ENCODE measurements at regions not wholly inside any gene's neighbourhood (a gene's known extent, or its start where the extent isn't known, plus 50 kb on each side); places are given as distances from the start of the nearest gene placed in this dataset.

DNA sequence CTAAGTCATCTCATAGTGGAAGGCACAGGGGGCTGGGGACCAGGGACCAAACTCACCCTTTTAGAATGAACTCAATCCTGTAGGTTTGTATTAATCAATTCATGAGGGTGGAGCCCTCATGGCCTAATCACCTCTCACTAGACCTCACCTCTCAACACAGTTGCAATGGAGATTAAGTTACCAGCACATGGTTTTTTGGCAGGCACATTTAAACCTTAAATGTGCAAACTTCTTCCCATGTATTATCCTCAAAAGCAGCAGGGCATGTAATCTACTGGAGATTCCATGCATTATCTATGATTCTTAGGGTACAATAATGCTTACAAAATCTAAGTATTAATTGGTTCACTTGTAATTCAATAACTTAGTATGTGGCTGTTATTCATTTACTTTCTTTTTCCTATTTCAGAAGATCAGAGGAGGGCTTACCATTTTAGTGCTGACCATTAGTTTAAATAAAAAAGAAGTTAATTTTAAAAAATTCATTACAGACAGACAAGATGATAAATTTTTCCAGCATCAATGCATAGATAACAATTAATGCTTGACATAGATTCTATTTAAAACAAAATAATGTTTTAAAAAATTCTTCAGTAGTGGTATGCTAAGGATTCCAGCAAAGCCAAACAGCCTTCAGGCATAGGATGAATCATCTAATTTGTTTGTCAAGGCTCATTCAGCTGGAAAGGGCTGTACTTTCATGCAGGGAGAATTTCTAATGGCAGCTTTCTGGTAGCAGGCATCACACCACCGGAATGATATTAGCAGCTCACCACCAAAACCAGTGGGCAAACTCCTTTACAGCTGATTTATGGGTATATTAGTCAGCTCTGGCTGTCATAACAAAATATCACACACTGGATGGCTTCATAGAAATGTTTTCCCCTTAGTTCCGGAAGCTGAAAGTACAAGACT, 124.6 kb upstream of the ZNF648 start (continued):
- TF ChIP-seq ZNF529 (tag by site-specific recombination; IDR thresholded peaks at IDR 0.05; ENCODE audit: insufficient replicate concordance): no peak
- TF ChIP-seq FEZF1 (tag by site-specific recombination; IDR thresholded peaks at IDR 0.05): peak; percentile 34; the same call in 1 of the 2 replicates
- TF ChIP-seq, protein P1, sequence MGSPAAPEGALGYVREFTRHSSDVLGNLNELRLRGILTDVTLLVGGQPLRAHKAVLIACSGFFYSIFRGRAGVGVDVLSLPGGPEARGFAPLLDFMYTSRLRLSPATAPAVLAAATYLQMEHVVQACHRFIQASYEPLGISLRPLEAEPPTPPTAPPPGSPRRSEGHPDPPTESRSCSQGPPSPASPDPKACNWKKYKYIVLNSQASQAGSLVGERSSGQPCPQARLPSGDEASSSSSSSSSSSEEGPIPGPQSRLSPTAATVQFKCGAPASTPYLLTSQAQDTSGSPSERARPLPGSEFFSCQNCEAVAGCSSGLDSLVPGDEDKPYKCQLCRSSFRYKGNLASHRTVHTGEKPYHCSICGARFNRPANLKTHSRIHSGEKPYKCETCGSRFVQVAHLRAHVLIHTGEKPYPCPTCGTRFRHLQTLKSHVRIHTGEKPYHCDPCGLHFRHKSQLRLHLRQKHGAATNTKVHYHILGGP (tag by site-specific recombination; IDR thresholded peaks at IDR 0.05): no peak
- TF ChIP-seq HOXC10 (CRISPR knock-in tag; IDR thresholded peaks at IDR 0.05): no peak
- TF ChIP-seq GLIS2 (tag by site-specific recombination; IDR thresholded peaks at IDR 0.05): no peak
- peak; percentile 69; the same call in 1 of the 2 replicates for TF ChIP-seq PRDM1 (tag by site-specific recombination; IDR thresholded peaks at IDR 0.05)
- TF ChIP-seq, protein P2, sequence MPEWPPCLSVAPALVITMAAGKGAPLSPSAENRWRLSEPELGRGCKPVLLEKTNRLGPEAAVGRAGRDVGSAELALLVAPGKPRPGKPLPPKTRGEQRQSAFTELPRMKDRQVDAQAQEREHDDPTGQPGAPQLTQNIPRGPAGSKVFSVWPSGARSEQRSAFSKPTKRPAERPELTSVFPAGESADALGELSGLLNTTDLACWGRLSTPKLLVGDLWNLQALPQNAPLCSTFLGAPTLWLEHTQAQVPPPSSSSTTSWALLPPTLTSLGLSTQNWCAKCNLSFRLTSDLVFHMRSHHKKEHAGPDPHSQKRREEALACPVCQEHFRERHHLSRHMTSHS (tag by site-specific recombination; IDR thresholded peaks at IDR 0.05): no peak
- TF ChIP-seq ZNF654 (tag by site-specific recombination; IDR thresholded peaks at IDR 0.05; ENCODE audit: low read depth): no peak; the same call in 1 of the 2 replicates
- no peak for TF ChIP-seq ZNF112 (tag by site-specific recombination; IDR thresholded peaks at IDR 0.05)
- no peak for TF ChIP-seq ZNF350 (tag by site-specific recombination; IDR thresholded peaks at IDR 0.05)
- peak; percentile 58 for TF ChIP-seq ZNF600 (tag by site-specific recombination; IDR thresholded peaks at IDR 0.05)
- TF ChIP-seq ZNF184 (tag by site-specific recombination; IDR thresholded peaks at IDR 0.05): 0 out of 2 replicates have a peak, but pooled peaks have one; percentile 9
- TF ChIP-seq BCL11A (tag by site-specific recombination; IDR thresholded peaks at IDR 0.05; ENCODE audit: low read depth): no peak
- TF ChIP-seq WT1 (tag by site-specific recombination; IDR thresholded peaks at IDR 0.05): peak; percentile 21; the same call in 1 of the 2 replicates
- peak; percentile 60 for TF ChIP-seq ZNF366 (tag by site-specific recombination; conservative IDR thresholded peaks at IDR 0.05)
- peak; percentile 95 for TF ChIP-seq OSR2 (tag by site-specific recombination; IDR thresholded peaks at IDR 0.05)
- 0 out of 2 replicates have a peak, but pooled peaks have one; percentile 53 for TF ChIP-seq ZNF629 (tag by site-specific recombination; IDR thresholded peaks at IDR 0.05)
- peak; percentile 51; the same call in 1 of the 2 replicates for TF ChIP-seq YY2 (tag by site-specific recombination; IDR thresholded peaks at IDR 0.05)
- no peak for TF ChIP-seq ZBTB20 (tag by site-specific recombination; IDR thresholded peaks at IDR 0.05)
- TF ChIP-seq, protein P3, sequence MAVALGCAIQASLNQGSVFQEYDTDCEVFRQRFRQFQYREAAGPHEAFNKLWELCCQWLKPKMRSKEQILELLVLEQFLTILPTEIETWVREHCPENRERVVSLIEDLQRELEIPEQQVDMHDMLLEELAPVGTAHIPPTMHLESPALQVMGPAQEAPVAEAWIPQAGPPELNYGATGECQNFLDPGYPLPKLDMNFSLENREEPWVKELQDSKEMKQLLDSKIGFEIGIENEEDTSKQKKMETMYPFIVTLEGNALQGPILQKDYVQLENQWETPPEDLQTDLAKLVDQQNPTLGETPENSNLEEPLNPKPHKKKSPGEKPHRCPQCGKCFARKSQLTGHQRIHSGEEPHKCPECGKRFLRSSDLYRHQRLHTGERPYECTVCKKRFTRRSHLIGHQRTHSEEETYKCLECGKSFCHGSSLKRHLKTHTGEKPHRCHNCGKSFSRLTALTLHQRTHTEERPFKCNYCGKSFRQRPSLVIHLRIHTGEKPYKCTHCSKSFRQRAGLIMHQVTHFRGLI (tag by site-specific recombination; IDR thresholded peaks at IDR 0.05): no peak; the same call in 1 of the 2 replicates
- 0 out of 2 replicates have a peak, but pooled peaks have one; percentile 42 for TF ChIP-seq ZEB2 (tag by site-specific recombination; IDR thresholded peaks at IDR 0.05)
- 0 out of 2 replicates have a peak, but pooled peaks have one; percentile 12 for TF ChIP-seq ZNF394 (tag by site-specific recombination; IDR thresholded peaks at IDR 0.05; ENCODE audit: borderline replicate concordance)
- TF ChIP-seq ZNF747 (tag by site-specific recombination; IDR thresholded peaks at IDR 0.05): no peak
- TF ChIP-seq, protein P4, sequence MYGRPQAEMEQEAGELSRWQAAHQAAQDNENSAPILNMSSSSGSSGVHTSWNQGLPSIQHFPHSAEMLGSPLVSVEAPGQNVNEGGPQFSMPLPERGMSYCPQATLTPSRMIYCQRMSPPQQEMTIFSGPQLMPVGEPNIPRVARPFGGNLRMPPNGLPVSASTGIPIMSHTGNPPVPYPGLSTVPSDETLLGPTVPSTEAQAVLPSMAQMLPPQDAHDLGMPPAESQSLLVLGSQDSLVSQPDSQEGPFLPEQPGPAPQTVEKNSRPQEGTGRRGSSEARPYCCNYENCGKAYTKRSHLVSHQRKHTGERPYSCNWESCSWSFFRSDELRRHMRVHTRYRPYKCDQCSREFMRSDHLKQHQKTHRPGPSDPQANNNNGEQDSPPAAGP (tag by site-specific recombination; IDR thresholded peaks at IDR 0.05): no peak
- TF ChIP-seq, protein P5, sequence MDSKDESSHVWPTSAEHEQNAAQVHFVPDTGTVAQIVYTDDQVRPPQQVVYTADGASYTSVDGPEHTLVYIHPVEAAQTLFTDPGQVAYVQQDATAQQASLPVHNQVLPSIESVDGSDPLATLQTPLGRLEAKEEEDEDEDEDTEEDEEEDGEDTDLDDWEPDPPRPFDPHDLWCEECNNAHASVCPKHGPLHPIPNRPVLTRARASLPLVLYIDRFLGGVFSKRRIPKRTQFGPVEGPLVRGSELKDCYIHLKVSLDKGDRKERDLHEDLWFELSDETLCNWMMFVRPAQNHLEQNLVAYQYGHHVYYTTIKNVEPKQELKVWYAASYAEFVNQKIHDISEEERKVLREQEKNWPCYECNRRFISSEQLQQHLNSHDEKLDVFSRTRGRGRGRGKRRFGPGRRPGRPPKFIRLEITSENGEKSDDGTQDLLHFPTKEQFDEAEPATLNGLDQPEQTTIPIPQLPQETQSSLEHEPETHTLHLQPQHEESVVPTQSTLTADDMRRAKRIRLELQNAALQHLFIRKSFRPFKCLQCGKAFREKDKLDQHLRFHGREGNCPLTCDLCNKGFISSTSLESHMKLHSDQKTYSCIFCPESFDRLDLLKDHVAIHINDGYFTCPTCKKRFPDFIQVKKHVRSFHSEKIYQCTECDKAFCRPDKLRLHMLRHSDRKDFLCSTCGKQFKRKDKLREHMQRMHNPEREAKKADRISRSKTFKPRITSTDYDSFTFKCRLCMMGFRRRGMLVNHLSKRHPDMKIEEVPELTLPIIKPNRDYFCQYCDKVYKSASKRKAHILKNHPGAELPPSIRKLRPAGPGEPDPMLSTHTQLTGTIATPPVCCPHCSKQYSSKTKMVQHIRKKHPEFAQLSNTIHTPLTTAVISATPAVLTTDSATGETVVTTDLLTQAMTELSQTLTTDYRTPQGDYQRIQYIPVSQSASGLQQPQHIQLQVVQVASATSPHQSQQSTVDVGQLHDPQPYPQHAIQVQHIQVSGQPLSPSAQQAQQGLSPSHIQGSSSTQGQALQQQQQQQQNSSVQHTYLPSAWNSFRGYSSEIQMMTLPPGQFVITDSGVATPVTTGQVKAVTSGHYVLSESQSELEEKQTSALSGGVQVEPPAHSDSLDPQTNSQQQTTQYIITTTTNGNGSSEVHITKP (tag by site-specific recombination; IDR thresholded peaks at IDR 0.05): peak; percentile 67
- TF ChIP-seq ZNF37A (tag by site-specific recombination; IDR thresholded peaks at IDR 0.05): no peak
- TF ChIP-seq ZNF791 (tag by site-specific recombination; IDR thresholded peaks at IDR 0.05): no peak
- TF ChIP-seq ZNF140 (tag by site-specific recombination; IDR thresholded peaks at IDR 0.05): no peak
- TF ChIP-seq, protein P6, sequence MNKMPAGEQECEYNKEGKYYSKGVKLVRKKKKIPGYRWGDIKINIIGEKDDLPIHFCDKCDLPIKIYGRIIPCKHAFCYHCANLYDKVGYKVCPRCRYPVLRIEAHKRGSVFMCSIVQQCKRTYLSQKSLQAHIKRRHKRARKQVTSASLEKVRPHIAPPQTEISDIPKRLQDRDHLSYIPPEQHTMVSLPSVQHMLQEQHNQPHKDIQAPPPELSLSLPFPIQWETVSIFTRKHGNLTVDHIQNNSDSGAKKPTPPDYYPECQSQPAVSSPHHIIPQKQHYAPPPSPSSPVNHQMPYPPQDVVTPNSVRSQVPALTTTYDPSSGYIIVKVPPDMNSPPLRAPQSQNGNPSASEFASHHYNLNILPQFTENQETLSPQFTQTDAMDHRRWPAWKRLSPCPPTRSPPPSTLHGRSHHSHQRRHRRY (tag by site-specific recombination; IDR thresholded peaks at IDR 0.05): no peak
- no peak for TF ChIP-seq TCF7L2 (IDR thresholded peaks at IDR 0.05; ENCODE audit: borderline replicate concordance, low read depth, low read length)
- TF ChIP-seq ZNF707 (tag by site-specific recombination; IDR thresholded peaks at IDR 0.05): no peak

All from HEK293 (cell line).